Heart left ventricle (tissue), 13 donors: ENCODE measurements at regions not wholly inside any gene's neighbourhood (a gene's known extent, or its start where the extent isn't known, plus 50 kb on each side); places are given as distances from the start of the nearest gene placed in this dataset.

Experiments used
- POLR2A ChIP-seq, 2 donors: fragments of 450-650 bp; IDR thresholded peaks; one replicate each; pipeline ENCODE4 v1.6.1; 2017; ENCODE audit warnings: antibody characterized with exemption in 2 of 2, mild to moderate bottlenecking in 2 of 2, moderate library complexity in 2 of 2
- TF ChIP-seq, protein P1 (sequence below), 12 donors: fragments of 200-600 bp; sonication (generic) in 4 of 12; IDR thresholded peaks; one replicate each; pipeline versions ENCODE4 v1.5.0 to v1.8.0; 2018 to 2022; ENCODE audit warnings: antibody characterized with exemption in 12 of 12, mild to moderate bottlenecking in 5 of 12
- donor health status: ischemic (EF 13 %, LVEDD 7.1; RV severe dilation, severe dysfunction).
- donor health status: DM: no; HTN: yes; CAD: no.
- donor health status: DM: no; HTN: no; CAD: no.
- donor health status: ischemic (EF 25% LVEDD 6.9; RV normal size, moderate dysfunction).
- donor health status: ischemic (EF 25% LVEDD 5.7; RV mildly dilated, moderate dysfunction).
- donor health status: ischemic (EF 35%, LVEDD 5.7; RV mildly dilated, moderate dysfunction).
- donor health status: nonischemic (EF 11% LVEDD 7.7; RV severe dilation, severe dysfunction).
- donor health status: DM: yes; HTN: yes; CAD: no.
- donor health status: PGD.
- donor health status: ischemic (EF 29% LVEDD 5.4; RV normal size, mild dysfunction).
- donor health status: nonischemic (EF 23%, LVEDD 6.1; RV moderate dilation, normal function).

GRCh38 chr14:24708684-24709083, 74.7 kb upstream of the GZMB start:
- TF ChIP-seq, protein P1, sequence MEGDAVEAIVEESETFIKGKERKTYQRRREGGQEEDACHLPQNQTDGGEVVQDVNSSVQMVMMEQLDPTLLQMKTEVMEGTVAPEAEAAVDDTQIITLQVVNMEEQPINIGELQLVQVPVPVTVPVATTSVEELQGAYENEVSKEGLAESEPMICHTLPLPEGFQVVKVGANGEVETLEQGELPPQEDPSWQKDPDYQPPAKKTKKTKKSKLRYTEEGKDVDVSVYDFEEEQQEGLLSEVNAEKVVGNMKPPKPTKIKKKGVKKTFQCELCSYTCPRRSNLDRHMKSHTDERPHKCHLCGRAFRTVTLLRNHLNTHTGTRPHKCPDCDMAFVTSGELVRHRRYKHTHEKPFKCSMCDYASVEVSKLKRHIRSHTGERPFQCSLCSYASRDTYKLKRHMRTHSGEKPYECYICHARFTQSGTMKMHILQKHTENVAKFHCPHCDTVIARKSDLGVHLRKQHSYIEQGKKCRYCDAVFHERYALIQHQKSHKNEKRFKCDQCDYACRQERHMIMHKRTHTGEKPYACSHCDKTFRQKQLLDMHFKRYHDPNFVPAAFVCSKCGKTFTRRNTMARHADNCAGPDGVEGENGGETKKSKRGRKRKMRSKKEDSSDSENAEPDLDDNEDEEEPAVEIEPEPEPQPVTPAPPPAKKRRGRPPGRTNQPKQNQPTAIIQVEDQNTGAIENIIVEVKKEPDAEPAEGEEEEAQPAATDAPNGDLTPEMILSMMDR (IDR thresholded peaks at IDR 0.05), result no peak
- TF ChIP-seq POLR2A (IDR thresholded peaks at IDR 0.05), result no peak
